GM20000 (cell line): ENCODE measurements at regions not wholly inside any gene's neighbourhood (a gene's known extent, or its start where the extent isn't known, plus 50 kb on each side); places are given as distances from the start of the nearest gene placed in this dataset.
"Not testable (repeated sequence)": the region's sequence is repeated elsewhere in the genome, so short reads cannot be mapped to it uniquely, and the experiment has no call there.

Source experiments
- DNase-seq: peaks from one replicate; pipeline ENCODE4 v3.0.0; 2012; ENCODE audit warnings: low spot score
- TF ChIP-seq, protein P1 (sequence below): IDR thresholded peaks from 2 replicates; pipeline ENCODE4 v1.5.1; 2012; ENCODE audit warnings: mild to moderate bottlenecking, control low read depth; ENCODE audit errors: extremely low read depth, missing control alignments

DNA sequence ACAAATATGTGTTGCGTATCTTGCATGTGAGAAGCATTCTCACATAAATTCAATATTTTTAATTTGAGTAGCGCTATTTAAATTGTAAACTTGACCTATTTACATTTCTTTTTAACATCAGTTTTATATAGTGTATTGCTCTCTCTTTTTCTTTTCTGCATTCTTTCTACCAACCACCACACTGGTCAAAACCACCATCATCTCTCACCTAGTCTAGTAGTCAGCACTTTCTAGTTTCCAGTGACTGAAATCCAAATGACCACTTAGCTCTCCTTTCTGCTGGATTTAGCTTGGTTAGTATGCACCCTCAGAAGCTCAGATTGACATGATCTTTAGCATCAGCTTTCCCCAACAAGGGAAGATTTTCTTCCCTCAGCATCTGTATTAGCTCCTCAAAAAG lies 73.2 kb upstream of the HCRTR2 start:
- TF ChIP-seq, protein P1, sequence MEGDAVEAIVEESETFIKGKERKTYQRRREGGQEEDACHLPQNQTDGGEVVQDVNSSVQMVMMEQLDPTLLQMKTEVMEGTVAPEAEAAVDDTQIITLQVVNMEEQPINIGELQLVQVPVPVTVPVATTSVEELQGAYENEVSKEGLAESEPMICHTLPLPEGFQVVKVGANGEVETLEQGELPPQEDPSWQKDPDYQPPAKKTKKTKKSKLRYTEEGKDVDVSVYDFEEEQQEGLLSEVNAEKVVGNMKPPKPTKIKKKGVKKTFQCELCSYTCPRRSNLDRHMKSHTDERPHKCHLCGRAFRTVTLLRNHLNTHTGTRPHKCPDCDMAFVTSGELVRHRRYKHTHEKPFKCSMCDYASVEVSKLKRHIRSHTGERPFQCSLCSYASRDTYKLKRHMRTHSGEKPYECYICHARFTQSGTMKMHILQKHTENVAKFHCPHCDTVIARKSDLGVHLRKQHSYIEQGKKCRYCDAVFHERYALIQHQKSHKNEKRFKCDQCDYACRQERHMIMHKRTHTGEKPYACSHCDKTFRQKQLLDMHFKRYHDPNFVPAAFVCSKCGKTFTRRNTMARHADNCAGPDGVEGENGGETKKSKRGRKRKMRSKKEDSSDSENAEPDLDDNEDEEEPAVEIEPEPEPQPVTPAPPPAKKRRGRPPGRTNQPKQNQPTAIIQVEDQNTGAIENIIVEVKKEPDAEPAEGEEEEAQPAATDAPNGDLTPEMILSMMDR: no peak
- DNase-seq: no peak

DNA sequence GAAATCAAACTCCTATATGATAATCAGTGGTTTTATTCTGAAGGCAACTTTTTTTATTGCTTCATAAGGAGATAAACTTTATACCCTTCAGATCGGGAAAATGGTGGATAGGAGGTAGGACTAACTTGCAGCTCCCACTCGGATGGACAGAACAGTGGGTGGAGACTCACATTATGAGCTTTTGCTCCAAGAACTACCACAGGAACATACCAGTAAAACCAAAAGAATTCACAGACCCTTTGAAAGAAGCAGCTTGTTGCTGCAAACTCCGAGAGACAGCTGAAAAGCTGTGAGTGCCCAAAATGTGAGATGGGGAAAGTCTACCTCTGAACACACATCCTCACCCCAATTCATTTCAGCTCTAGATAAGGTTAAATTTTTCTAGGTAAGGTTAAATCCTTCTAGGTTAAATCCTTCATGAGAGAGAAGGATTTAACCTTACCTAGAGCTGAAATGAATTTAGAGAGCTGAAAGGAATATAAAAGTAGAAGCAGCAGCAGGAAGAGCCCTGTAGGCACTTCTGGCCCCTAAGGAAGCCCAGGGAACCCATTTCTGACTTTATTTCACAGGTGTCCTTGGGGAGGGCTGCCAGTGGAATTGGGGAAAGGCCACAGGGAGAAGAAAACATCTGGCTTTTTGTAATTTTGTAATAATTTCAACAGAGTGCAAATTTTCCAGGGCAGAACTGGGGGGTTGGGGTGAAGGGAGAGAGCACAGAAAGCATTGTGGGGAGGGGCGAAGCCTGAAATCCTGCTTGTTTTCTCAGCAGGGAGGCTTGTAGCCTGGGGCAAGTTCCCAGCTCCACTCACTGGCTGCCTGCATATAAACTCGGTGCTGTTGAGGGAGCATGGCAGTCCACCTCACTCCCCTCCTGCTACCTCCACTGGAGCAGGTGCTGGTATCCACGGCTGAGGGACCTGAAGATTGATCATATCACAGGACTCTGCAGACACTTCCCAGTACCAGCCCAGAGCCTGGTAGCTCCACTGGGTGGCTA lies 65.9 kb upstream of the HCRTR2 start:
- TF ChIP-seq, protein P1: no peak
- DNase-seq: no peak

DNA sequence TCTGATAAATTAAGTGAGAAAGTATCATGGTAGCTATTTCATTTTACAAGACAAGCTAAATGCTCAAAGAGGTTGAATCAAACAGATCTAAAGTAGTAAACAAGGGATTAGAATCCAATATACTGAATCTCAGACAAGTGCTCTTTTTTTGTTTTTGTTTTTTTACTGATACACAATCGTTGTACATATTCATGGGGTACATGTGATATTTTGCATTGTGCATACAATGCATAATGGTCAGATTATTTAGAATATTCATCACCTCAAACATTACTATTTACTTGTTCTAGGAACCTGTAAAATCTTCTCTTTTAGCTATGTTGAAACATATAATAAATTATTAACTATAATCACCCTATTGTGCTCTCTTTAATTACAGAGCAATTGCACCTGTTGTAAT lies 57.0 kb upstream of the HCRTR2 start:
- DNase-seq: no peak
- TF ChIP-seq, protein P1: no peak

DNA sequence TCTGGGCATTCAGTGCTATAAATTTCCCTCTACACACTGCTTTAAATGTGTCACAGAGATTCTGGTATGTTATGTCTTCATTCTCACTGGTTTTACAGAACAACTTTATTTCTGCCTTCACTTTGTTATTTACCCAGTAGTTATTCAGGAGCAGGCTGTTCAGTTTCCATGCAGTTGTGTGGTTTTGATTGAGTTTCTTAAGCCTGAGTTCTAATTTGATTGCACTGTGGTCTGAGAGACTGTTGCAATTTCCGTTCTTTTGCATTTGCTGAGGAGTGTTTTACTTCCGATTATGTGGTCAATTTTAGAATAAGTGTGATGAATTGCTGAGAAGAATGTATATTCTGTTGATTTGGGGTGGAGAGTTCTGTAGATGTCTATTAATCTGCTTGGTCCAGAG lies 50.1 kb upstream of the HCRTR2 start:
- DNase-seq: not testable (repeated sequence)
